GM23248 (cell line): ENCODE measurements at regions not wholly inside any gene's neighbourhood (a gene's known extent, or its start where the extent isn't known, plus 50 kb on each side); places are given as distances from the start of the nearest gene placed in this dataset.

Experiments
- EZH2 ChIP-seq: fragments of 200-600 bp; sonication (generic); IDR thresholded peaks from 2 replicates; pipeline ENCODE4 v1.6.1; 2018; ENCODE audit warnings: antibody characterized with exemption, mild to moderate bottlenecking; ENCODE audit not compliant: insufficient read depth, poor library complexity, severe bottlenecking
- EZH2phosphoT487 ChIP-seq: fragments of 200-600 bp; sonication (generic); IDR thresholded peaks from 2 replicates; pipeline ENCODE4 v1.6.1; 2018; ENCODE audit warnings: antibody characterized with exemption, moderate library complexity, mild to moderate bottlenecking, low read depth; ENCODE audit not compliant: insufficient read depth

DNA sequence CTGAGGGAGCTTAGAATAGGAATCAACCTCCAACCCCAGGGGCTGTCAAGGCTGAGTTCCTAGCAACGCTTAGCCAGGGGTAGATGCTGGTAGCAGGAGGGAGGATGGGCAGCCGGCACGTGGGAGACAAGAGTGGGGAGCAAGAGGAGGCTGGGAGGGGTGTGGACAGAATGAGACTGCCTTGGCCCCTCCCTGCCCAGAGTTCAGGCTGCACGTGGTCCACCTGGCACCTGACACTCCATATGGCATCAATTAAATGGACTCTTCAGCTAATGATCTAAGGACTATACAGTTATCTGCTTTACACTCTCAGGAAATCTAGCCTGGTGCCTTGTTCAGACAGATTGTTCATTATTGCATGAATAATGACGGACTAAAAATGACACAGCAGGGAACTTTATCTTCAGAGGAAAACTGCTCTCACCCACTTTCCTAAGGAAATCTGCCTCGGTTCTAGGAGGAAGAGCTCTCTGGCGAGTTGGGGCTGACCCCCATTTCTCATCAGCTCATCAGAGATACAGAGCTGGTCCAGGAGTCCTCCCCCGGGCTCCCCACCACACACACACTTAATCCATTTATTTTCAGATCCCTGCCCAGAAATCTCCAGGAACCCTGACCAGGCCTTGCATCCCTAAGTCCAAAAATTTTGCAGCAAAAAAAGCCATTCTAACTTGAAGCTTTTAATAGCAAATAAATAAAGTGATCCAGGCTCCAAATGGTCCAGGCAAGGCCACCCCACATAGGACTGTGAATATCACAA, 102.1 kb upstream of the CDC42EP3 start:
- TF ChIP-seq EZH2 (no peak), EZH2phosphoT487 (no peak)
